Activated CD4-positive, alpha-beta memory T cell treated with anti-CD3 and anti-CD28 coated beads, Interleukin-2, amount 10 ng/mL, durations not matched to agents 7 days and 5 days (primary cell): ENCODE measurements at regions not wholly inside any gene's neighbourhood (a gene's known extent, or its start where the extent isn't known, plus 50 kb on each side); places are given as distances from the start of the nearest gene placed in this dataset.
"Not testable (repeated sequence)": the region's sequence is repeated elsewhere in the genome, so short reads cannot be mapped to it uniquely, and the experiment has no call there.

ENCODE experiments used
- CTCF ChIA-PET: fragments of 350-600 bp; sonication (Branson Sonifier 250); formaldehyde crosslinking; loops from one replicate; lab custom pipeline; 2021; ENCODE audit warnings: antibody characterized with exemption, inconsistent platforms; lab: Charles Lee
- POLR2A ChIA-PET: fragments of 350-600 bp; sonication (Branson Sonifier 250); formaldehyde crosslinking; loops from one replicate; lab custom pipeline; 2021; ENCODE audit warnings: antibody characterized with exemption; lab: Charles Lee
- DNase-seq: peaks from one replicate; pipeline ENCODE4 v3.0.0-alpha.2; 2020
- H3K27ac Mint-ChIP-seq: one replicate; pipeline ENCODE4 v1.8.0; 2021; ENCODE audit warnings: mild to moderate bottlenecking, mixed read lengths
- H3K27me3 Mint-ChIP-seq: one replicate; pipeline ENCODE4 v1.8.0; 2021; ENCODE audit warnings: mixed read lengths
- H3K36me3 Mint-ChIP-seq: one replicate; pipeline ENCODE4 v1.8.0; 2021; ENCODE audit warnings: low read depth, mixed read lengths
- H3K4me1 Mint-ChIP-seq: one replicate; pipeline ENCODE4 v1.8.0; 2021; ENCODE audit warnings: mixed read lengths
- H3K4me3 Mint-ChIP-seq: one replicate; pipeline ENCODE4 v1.8.0; 2021; ENCODE audit warnings: mild to moderate bottlenecking, mixed read lengths
- H3K9me3 Mint-ChIP-seq: one replicate; pipeline ENCODE4 v1.8.0; 2021; ENCODE audit warnings: mixed read lengths

DNA sequence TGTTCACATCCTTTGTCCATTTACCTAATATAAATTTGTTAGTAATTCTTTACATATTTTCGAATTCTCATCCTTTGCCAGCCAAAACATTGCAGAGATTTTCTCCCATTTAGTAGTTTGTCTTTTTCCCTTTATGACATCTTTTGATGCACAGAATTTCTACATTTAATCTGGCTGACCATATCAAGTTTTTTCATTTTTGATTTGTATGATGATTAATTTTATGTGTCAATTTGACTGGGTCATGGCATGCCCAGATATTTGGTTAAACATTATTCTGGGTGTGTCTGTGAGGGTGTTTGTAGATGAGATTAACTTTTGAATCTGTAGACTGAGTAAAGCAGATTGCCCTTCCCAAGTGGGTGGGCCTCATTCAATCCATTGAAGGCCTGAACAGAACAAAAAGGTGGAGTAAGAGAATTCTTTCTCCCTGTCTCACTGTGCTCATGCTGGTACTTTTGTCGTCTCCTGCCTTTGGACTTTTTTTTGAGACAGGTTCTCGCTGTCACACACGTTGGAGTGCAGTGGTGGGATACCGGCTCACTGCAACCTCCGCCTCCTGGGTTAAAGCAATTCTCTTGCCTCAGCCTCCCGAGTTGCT, 72.1 kb upstream of the EPB41L1 start:
- no peak overlapping the region for H3K4me3 Mint-ChIP-seq
- no peaks in the 10 kb centered on the region for H3K36me3 Mint-ChIP-seq
- ChIA-PET CTCF (no interaction called here), POLR2A (no interaction called here)
- H3K9me3 Mint-ChIP-seq, result no peaks in the 10 kb centered on the region
- no peak for DNase-seq
- H3K27me3 Mint-ChIP-seq, result peaks cover 15% of the 10 kb centered on the region
- H3K4me1 Mint-ChIP-seq, result peaks cover 17% of the 10 kb centered on the region
- H3K27ac Mint-ChIP-seq, result no peak overlapping the region

DNA sequence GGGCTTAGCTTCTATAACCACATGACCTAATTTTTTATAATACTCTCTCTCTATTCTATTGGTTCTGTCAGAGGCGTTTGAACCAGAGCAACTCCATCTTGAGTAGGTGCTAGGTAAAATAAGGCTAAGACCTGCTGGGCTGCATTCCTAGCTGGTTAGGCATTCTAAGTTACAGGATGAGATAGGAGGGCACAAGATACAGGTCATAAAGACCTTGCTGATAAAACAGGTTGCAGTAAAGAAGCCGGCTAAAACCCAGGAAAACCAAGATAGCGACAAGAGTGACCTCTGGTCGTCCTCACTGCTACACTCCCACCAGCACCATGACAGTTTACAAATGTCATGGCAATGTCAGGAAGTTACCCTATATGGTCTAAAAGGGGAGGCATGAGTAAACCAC, 71.3 kb upstream of the EPB41L1 start:
- peaks cover 18% of the 10 kb centered on the region for H3K4me1 Mint-ChIP-seq
- H3K36me3 Mint-ChIP-seq, POLR2A ChIA-PET, CTCF ChIA-PET, H3K9me3 Mint-ChIP-seq, H3K4me3 Mint-ChIP-seq, DNase-seq, H3K27ac Mint-ChIP-seq: not testable (repeated sequence)
- H3K27me3 Mint-ChIP-seq, result peaks cover 15% of the 10 kb centered on the region

DNA sequence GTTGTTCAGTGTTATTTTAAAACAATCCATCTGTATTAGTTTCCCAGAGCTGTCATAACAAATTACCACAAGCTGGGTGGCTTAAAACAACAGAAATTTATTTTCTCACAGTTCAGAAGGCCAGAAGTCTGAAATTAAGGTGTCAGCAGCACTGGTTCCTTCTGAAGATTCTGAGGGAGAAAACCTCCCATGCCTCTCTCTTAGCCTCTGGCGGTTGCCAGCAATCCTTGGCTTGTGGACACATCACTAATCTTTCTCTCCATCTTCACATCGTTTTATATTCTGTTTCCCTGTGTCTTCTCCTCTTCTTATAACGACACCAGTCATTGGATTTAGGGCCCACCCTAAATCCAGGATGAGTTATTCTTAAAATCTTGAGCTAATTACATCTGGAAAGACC, 70.2 kb upstream of the EPB41L1 start:
- Mint-ChIP-seq H3K27me3 (peaks cover 19% of the 10 kb centered on the region), H3K36me3 (no peaks in the 10 kb centered on the region), H3K4me1 (peaks cover 18% of the 10 kb centered on the region), H3K4me3 (no peak overlapping the region), H3K9me3 (no peaks in the 10 kb centered on the region), H3K27ac (no peak overlapping the region)
- ChIA-PET CTCF (no interaction called here), POLR2A (no interaction called here)
- no peak for DNase-seq

DNA sequence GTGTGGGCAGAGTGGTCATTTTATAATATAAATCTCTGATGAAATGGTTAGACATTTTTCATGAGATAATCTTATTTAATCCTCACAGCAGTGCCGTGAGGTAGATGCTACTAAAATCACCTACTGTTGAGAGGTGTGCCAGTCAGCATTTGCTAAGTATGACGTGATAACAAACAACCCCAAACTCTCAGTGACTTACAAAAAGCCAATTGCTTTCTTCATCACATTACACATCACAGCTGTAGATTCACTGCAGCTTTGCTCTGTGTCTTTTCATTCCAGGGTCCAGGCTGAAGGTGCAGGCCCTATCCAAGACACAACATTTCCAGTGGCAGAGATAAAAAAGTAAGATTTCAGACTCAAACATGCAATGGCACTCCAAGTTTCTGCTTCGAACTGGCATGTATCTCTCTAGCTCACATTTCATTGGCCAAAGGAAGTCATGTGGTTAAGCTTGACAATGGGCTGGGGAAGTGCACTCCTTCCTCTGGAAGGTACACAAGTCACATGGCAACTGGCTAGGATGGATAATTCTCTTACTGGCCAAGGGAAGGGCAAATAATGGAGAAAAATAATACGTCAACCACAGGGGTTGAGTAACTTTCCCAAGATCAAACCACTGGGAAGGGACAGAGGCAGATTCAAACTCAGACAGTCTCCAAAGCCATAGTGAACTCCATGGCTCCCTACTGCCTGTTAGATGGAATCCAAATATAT, 69.5 kb upstream of the EPB41L1 start:
- peaks cover 19% of the 10 kb centered on the region for H3K27me3 Mint-ChIP-seq
- DNase-seq, result no peak
- H3K9me3 Mint-ChIP-seq, result no peaks in the 10 kb centered on the region
- no peak overlapping the region for H3K27ac Mint-ChIP-seq
- ChIA-PET CTCF (no interaction called here), POLR2A (interaction anchor here (1.4 kb wide), 1 partner anchor 33 kb away, joined by 3 read pairs; no protein-coding TSS in a partner anchor)
- no peak overlapping the region for H3K4me3 Mint-ChIP-seq
- peaks cover 13% of the 10 kb centered on the region for H3K4me1 Mint-ChIP-seq
- H3K36me3 Mint-ChIP-seq, result no peaks in the 10 kb centered on the region

DNA sequence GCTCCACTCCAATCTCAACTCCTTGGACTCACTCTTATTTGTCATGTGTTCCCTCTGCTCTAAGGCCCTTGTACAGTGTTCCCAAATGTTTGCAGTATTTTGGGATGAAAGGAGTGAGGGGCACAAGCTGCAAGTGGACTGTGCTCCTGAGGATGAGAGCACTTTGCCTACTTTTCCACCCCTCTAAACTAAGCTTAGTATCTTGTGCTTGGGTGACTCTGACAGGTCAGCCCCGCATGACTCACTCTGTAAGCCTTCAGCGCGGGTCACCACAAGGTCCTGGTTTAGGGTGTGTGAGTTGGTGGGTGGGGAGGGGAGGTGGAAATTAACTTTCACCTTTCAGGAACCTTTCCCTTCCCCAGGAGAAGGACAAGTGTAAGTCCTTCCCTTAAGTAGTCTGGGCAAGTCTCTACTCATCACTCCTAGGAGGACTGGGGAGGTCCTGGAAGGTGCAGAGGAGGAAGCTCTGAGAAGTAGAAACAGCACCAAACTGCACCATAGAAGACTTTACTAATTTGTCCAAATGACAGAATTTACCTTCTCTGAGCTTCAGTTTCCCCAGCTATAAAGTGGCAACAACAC, 68.8 kb upstream of the EPB41L1 start:
- POLR2A ChIA-PET, result interaction anchor here (1.4 kb wide), 1 partner anchor 34 kb away, joined by 3 read pairs; no protein-coding TSS in a partner anchor
- Mint-ChIP-seq H3K4me3 (no peak overlapping the region), H3K27me3 (peaks cover 26% of the 10 kb centered on the region), H3K27ac (no peak overlapping the region), H3K9me3 (no peaks in the 10 kb centered on the region), H3K4me1 (peaks cover 12% of the 10 kb centered on the region), H3K36me3 (no peaks in the 10 kb centered on the region)
- no peak for DNase-seq
- CTCF ChIA-PET, result interaction anchor here (0.7 to 1.2 kb wide), 3 partner anchors 11 to 101 kb away, joined by 3 to 4 read pairs (median 3); no protein-coding TSS in a partner anchor

DNA sequence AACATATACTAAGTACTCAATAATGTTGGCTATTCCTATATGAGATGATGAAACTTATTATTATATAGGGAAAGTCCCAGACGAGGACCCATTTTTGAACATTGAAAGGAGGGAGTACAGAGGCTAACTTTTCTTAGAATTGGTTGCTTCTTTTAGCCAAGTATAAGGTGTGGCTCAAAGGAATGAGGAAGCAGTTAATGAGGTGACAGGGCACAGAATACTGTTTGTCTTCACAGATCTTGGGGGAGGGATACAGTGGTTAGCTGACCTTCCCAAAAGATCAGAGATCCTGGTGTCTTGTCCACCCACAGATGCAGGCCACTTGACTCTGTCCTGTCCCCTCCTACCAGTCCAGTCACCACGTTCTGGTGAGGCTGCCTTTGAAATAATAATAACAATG, 67.8 kb upstream of the EPB41L1 start:
- H3K4me3 Mint-ChIP-seq, result no peak overlapping the region
- ChIA-PET POLR2A (interaction anchor here (1.4 kb wide), 1 partner anchor 35 kb away, joined by 3 read pairs; no protein-coding TSS in a partner anchor), CTCF (interaction anchor here (1.1 to 1.2 kb wide), 2 partner anchors 12 to 94 kb away, joined by 3 to 4 read pairs; no protein-coding TSS in a partner anchor)
- no peaks in the 10 kb centered on the region for H3K9me3 Mint-ChIP-seq
- no peak overlapping the region for H3K27ac Mint-ChIP-seq
- no peaks in the 10 kb centered on the region for H3K36me3 Mint-ChIP-seq
- peaks cover 13% of the 10 kb centered on the region for H3K4me1 Mint-ChIP-seq
- DNase-seq, result no peak
- H3K27me3 Mint-ChIP-seq, result peaks cover 35% of the 10 kb centered on the region

DNA sequence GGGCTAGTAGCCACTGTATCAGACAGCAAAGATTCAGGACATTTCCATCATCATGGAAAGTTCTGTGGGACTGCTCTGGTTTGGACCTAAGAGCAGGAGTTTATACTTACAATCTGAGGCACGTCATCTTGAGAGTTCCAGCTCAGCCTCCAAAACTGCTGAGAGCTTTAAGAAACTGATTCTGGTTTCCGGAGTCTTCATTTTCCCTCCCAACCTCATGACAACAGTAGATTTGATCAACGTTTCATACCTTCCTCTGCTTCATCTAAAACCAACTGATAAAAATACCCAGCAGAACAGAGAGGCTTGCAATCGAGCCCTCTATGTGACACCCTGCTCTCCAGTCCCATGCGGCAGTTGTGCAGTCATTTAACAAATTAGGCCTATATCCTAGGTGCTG, 64.3 kb upstream of the EPB41L1 start:
- no peaks in the 10 kb centered on the region for H3K9me3 Mint-ChIP-seq
- peaks cover 25% of the 10 kb centered on the region for H3K4me1 Mint-ChIP-seq
- H3K27ac Mint-ChIP-seq, result no peak overlapping the region
- H3K36me3 Mint-ChIP-seq, result no peaks in the 10 kb centered on the region
- peaks cover 46% of the 10 kb centered on the region for H3K27me3 Mint-ChIP-seq
- DNase-seq, result no peak
- POLR2A ChIA-PET, result no interaction called here
- no peak overlapping the region for H3K4me3 Mint-ChIP-seq
- CTCF ChIA-PET, result no interaction called here

DNA sequence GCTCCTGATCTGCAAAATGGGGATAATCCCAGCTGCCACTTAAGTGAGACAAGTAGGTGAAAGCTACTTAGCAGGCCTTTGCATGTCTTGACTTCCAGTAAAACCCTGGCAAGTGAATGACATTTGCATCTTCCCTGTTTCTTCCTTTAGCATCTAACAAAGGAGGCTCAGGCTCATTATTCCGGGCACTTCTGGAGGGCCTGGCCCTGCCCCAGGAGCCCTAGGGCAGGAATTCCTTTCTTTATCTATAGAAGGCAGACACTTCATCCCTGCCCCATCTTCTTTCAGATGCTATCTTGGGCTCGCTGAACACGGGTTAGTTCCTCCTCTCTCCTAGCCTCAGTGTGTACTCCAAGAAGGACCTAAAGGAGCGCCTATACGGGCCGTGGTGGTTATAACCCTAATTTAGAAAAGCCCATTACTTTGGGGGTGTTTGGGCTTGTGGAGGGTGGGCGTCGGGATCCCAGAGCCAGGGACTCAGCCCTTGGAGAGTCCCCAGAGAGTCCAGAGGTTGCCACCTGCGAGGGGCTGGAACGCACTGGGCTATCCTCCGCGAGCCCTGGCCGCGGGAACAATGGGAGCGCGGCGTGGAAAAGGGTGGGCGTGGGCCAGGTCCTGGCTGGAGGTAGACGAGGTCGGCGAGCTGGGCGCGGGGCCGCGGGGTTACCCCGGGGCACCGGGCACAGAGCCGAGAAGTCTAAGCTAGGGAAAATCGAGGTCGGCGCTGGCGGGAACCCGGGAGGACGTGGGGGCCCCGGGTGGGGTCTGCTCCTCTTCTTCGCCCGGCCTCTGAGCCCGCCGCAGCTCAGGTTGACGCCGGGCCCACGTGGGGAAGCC, 62.8 kb upstream of the EPB41L1 start:
- Mint-ChIP-seq H3K27me3 (peaks cover 49% of the 10 kb centered on the region), H3K36me3 (no peaks in the 10 kb centered on the region), H3K27ac (no peak overlapping the region), H3K9me3 (no peaks in the 10 kb centered on the region), H3K4me1 (peaks cover 18% of the 10 kb centered on the region), H3K4me3 (peak overlapping the region; percentile 38)
- CTCF ChIA-PET, result interaction anchor here (1.0 kb wide), 1 partner anchor 47 kb away, joined by 3 read pairs; no protein-coding TSS in a partner anchor
- POLR2A ChIA-PET, result interaction anchor here (0.8 kb wide), 1 partner anchor 137 kb away, joined by 4 read pairs; the partner anchor contains the start of gene SCAND1
- DNase-seq, result no peak

DNA sequence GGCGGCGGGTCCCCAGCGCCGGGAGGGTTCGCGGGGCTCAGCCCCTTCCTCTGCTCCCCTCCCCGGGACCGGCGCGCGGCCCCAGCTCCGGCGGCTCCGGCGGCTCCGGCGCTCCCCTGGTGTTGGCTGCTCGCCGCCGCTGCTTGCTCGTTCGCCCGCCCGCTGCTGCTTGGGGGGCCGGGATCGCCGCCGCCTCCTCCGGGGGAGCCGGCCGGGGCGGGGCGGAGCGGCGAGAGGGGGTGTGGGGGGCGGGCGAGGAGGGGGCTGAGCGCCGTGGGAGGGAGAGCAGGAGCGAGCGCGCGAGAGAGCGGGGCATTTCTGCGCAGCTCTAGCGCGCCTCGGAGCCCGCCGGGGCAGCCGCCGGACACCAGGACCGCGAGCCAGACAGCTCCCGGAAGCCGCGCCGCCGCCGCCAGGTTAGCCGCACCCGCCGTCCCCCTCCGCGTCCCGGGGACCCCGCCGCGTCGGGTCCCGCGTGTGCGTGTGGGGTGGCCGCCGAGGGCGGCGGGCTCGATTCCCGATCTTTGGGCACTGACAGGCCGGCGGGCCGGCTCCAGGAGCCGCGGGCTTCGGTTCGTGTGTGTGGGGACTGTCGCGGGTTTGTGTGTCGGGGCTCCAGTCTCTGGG, 62.0 kb upstream of the EPB41L1 start:
- Mint-ChIP-seq H3K9me3 (no peaks in the 10 kb centered on the region), H3K4me3 (peak overlapping the region; percentile 72), H3K27me3 (peaks cover 49% of the 10 kb centered on the region), H3K27ac (no peak overlapping the region), H3K4me1 (peaks cover 18% of the 10 kb centered on the region), H3K36me3 (no peaks in the 10 kb centered on the region)
- POLR2A ChIA-PET, result interaction anchor here (0.8 kb wide), 1 partner anchor 138 kb away, joined by 4 read pairs; the partner anchor contains the start of gene SCAND1
- DNase-seq, result no peak
- CTCF ChIA-PET, result no interaction called here

DNA sequence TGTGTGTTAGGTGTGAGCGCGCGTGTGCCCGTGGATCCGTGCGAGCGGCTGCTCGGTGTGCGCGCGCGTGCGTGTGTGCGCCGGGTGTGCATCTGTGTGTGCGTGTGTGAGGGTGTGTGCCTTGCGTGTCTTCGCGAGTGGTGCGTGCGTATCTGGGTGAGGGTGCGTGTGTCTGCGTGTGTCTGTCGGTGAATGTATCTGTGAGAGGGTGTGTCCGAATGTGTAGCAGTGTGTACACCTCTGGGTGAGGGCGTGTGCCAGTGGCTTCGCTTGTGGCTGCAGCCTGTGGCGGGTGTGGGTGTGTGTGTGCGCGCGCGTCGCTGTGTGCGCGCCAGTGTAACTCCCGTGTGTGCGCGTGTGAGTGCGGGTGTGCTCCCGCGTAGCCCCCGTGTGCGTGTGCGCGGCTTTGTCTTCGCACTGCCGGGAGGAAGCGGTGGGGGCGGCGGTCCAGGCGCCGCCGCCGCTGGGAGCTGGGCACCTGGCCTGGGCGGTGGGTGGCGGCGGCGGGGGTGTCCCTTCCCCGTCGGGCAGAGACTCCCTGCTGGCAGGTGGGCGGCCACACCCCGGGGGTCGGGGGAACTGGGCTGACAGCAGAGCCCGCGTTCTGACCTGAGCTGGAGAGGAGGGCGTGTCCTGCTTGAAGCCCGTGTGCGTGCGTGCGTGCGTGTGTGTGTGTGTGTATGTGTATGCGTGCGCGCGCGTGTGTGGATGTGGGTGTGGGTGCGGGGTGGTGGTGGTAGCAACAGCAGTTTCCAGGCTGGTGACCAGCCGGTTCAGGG, 61.3 kb upstream of the EPB41L1 start:
- no peaks in the 10 kb centered on the region for H3K9me3 Mint-ChIP-seq
- ChIA-PET POLR2A (no interaction called here), CTCF (no interaction called here)
- H3K27ac Mint-ChIP-seq, result no peak overlapping the region
- peak overlapping the region; percentile 72 for H3K4me3 Mint-ChIP-seq
- peak; percentile 34 for DNase-seq
- H3K27me3 Mint-ChIP-seq, result peaks cover 45% of the 10 kb centered on the region
- H3K36me3 Mint-ChIP-seq, result no peaks in the 10 kb centered on the region
- peaks cover 21% of the 10 kb centered on the region for H3K4me1 Mint-ChIP-seq

DNA sequence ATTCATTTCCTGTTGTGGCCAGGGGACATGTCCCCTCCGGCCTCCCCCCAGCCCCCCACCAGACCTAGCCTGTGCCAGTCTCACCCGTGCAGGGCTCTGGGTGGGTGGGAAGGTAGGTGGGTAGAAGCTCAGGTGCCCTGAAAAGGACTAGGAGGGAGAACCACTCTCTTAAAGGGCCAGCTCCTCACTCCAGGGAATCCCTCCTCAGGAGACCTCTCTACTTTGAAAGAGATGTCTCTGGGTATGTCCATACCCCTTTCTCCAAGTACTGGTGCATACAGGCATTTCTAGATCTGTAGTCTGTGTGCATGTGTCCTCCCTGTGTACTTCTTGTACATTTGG, 60.8 kb upstream of the EPB41L1 start:
- ChIA-PET POLR2A (no interaction called here), CTCF (no interaction called here)
- no peak for DNase-seq
- no peaks in the 10 kb centered on the region for H3K9me3 Mint-ChIP-seq
- no peak overlapping the region for H3K27ac Mint-ChIP-seq
- H3K4me1 Mint-ChIP-seq, result peaks cover 23% of the 10 kb centered on the region
- H3K4me3 Mint-ChIP-seq, result no peak overlapping the region
- H3K36me3 Mint-ChIP-seq, result no peaks in the 10 kb centered on the region
- H3K27me3 Mint-ChIP-seq, result peaks cover 43% of the 10 kb centered on the region

DNA sequence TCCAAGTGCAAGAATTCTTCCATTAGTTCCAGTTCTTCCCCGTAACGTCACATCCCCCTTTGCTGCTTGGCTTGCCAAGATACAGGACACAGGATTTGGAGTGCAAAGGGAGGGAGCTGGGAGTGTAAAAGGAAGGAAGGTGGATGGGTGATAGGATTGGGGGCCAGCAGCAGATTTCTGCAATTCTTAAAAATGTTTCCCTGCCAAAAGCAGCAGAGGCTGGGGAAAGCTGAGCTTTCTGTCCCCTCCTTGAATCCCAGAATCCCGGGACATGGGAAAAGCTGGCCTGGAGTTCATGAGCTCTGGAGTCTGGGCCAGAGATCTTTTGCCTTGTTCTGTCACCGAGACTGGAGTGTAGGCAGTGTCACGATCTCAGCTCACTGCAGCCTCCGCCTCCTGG, 60.0 kb upstream of the EPB41L1 start:
- POLR2A ChIA-PET, result no interaction called here
- CTCF ChIA-PET, result no interaction called here
- H3K9me3 Mint-ChIP-seq, result no peaks in the 10 kb centered on the region
- peaks cover 23% of the 10 kb centered on the region for H3K4me1 Mint-ChIP-seq
- H3K27ac Mint-ChIP-seq, result no peak overlapping the region
- no peaks in the 10 kb centered on the region for H3K36me3 Mint-ChIP-seq
- no peak overlapping the region for H3K4me3 Mint-ChIP-seq
- DNase-seq, result no peak
- peaks cover 41% of the 10 kb centered on the region for H3K27me3 Mint-ChIP-seq
